ENCODE measurements at regions not wholly inside any gene's neighbourhood (a gene's known extent, or its start where the extent isn't known, plus 50 kb on each side); places are given as distances from the start of the nearest gene placed in this dataset.
"Not testable (repeated sequence)": the region's sequence is repeated elsewhere in the genome, so short reads cannot be mapped to it uniquely, and the experiment has no call there.

GRCh38 chr7:124113045-124113444 lies 80.2 kb upstream of the TMEM229A start:
- Histone ChIP-seq H3K36me3 (ENCODE audit: control insufficient read depth in 2 of 2, insufficient read depth in 2 of 2, low read length in 2 of 2) (no peaks in the 10 kb centered on the region), H3K4me3 (ENCODE audit: low read length in 2 of 2) (no peak overlapping the region), H3K27me3 (ENCODE audit: control insufficient read depth in 1 of 2, insufficient read depth in 2 of 2, low read length in 2 of 2) (no peaks in the 10 kb centered on the region), H3K27ac (ENCODE audit: low read length) (no peak overlapping the region), H3K9me3 (ENCODE audit: control insufficient read depth in 2 of 2, low read length in 2 of 2) (no peaks in the 10 kb centered on the region), H3K9ac (ENCODE audit: low read length in 2 of 2) (no peak overlapping the region), H3K4me1 (ENCODE audit: control insufficient read depth, insufficient read depth, low read length) (no peaks in the 10 kb centered on the region)

GRCh38 chr7:124106575-124106974 lies 73.7 kb upstream of the TMEM229A start:
- no peaks in the 10 kb centered on the region for H3K4me1 ChIP-seq (ENCODE audit: control insufficient read depth, insufficient read depth, low read length)
- no peaks in the 10 kb centered on the region for H3K9me3 ChIP-seq (ENCODE audit: control insufficient read depth in 2 of 2, low read length in 2 of 2)
- H3K4me3 ChIP-seq (ENCODE audit: low read length in 2 of 2): no peak overlapping the region
- H3K27ac ChIP-seq (ENCODE audit: low read length): no peak overlapping the region
- no peaks in the 10 kb centered on the region for H3K36me3 ChIP-seq (ENCODE audit: control insufficient read depth in 2 of 2, insufficient read depth in 2 of 2, low read length in 2 of 2)
- no peak overlapping the region for H3K9ac ChIP-seq (ENCODE audit: low read length in 2 of 2)
- no peaks in the 10 kb centered on the region for H3K27me3 ChIP-seq (ENCODE audit: control insufficient read depth in 1 of 2, insufficient read depth in 2 of 2, low read length in 2 of 2)

GRCh38 chr7:124101173-124101768 lies 68.4 kb upstream of the TMEM229A start:
- no peaks in the 10 kb centered on the region for H3K36me3 ChIP-seq (ENCODE audit: control insufficient read depth in 2 of 2, insufficient read depth in 2 of 2, low read length in 2 of 2)
- H3K9ac ChIP-seq (ENCODE audit: low read length in 2 of 2): no peak overlapping the region
- no peaks in the 10 kb centered on the region for H3K9me3 ChIP-seq (ENCODE audit: control insufficient read depth in 2 of 2, low read length in 2 of 2)
- no peaks in the 10 kb centered on the region for H3K27me3 ChIP-seq (ENCODE audit: control insufficient read depth in 1 of 2, insufficient read depth in 2 of 2, low read length in 2 of 2)
- no peaks in the 10 kb centered on the region for H3K4me1 ChIP-seq (ENCODE audit: control insufficient read depth, insufficient read depth, low read length)
- H3K4me3 ChIP-seq (ENCODE audit: low read length in 2 of 2): no peak overlapping the region
- H3K27ac ChIP-seq (ENCODE audit: low read length): no peak overlapping the region

GRCh38 chr7:124100190-124100589 lies 67.3 kb upstream of the TMEM229A start:
- no peak overlapping the region for H3K4me3 ChIP-seq (ENCODE audit: low read length in 2 of 2)
- H3K36me3 ChIP-seq (ENCODE audit: control insufficient read depth in 2 of 2, insufficient read depth in 2 of 2, low read length in 2 of 2): no peaks in the 10 kb centered on the region
- H3K27ac ChIP-seq (ENCODE audit: low read length): no peak overlapping the region
- H3K9me3 ChIP-seq (ENCODE audit: control insufficient read depth in 2 of 2, low read length in 2 of 2): no peaks in the 10 kb centered on the region
- H3K4me1 ChIP-seq (ENCODE audit: control insufficient read depth, insufficient read depth, low read length): no peaks in the 10 kb centered on the region
- no peak overlapping the region for H3K9ac ChIP-seq (ENCODE audit: low read length in 2 of 2)
- no peaks in the 10 kb centered on the region for H3K27me3 ChIP-seq (ENCODE audit: control insufficient read depth in 1 of 2, insufficient read depth in 2 of 2, low read length in 2 of 2)

- H3K9me3 ChIP-seq (ENCODE audit: control insufficient read depth in 2 of 2, low read length in 2 of 2); H3K27ac ChIP-seq (ENCODE audit: low read length); H3K4me1 ChIP-seq (ENCODE audit: control insufficient read depth, insufficient read depth, low read length); H3K36me3 ChIP-seq (ENCODE audit: control insufficient read depth in 2 of 2, insufficient read depth in 2 of 2, low read length in 2 of 2); H3K4me3 ChIP-seq (ENCODE audit: low read length in 2 of 2); H3K27me3 ChIP-seq (ENCODE audit: control insufficient read depth in 1 of 2, insufficient read depth in 2 of 2, low read length in 2 of 2); H3K9ac ChIP-seq (ENCODE audit: low read length in 2 of 2): not testable (repeated sequence)
Measured at GRCh38 chr7:124099585-124099984, 66.7 kb upstream of the TMEM229A start.

GRCh38 chr7:124089621-124090020 lies 56.8 kb upstream of the TMEM229A start:
- Histone ChIP-seq H3K27ac (ENCODE audit: low read length) (no peak overlapping the region), H3K27me3 (ENCODE audit: control insufficient read depth in 1 of 2, insufficient read depth in 2 of 2, low read length in 2 of 2) (no peaks in the 10 kb centered on the region), H3K9me3 (ENCODE audit: control insufficient read depth in 2 of 2, low read length in 2 of 2) (no peaks in the 10 kb centered on the region), H3K4me1 (ENCODE audit: control insufficient read depth, insufficient read depth, low read length) (peaks cover 4% of the 10 kb centered on the region), H3K4me3 (ENCODE audit: low read length in 2 of 2) (no peak overlapping the region), H3K36me3 (ENCODE audit: control insufficient read depth in 2 of 2, insufficient read depth in 2 of 2, low read length in 2 of 2) (no peaks in the 10 kb centered on the region), H3K9ac (ENCODE audit: low read length in 2 of 2) (no peak overlapping the region)

GRCh38 chr7:124088590-124088989 lies 55.7 kb upstream of the TMEM229A start:
- no peaks in the 10 kb centered on the region for H3K27me3 ChIP-seq (ENCODE audit: control insufficient read depth in 1 of 2, insufficient read depth in 2 of 2, low read length in 2 of 2)
- H3K4me3 ChIP-seq (ENCODE audit: low read length in 2 of 2): no peak overlapping the region
- no peak overlapping the region for H3K9ac ChIP-seq (ENCODE audit: low read length in 2 of 2)
- peaks cover 4% of the 10 kb centered on the region for H3K4me1 ChIP-seq (ENCODE audit: control insufficient read depth, insufficient read depth, low read length)
- H3K27ac ChIP-seq (ENCODE audit: low read length): no peak overlapping the region
- H3K36me3 ChIP-seq (ENCODE audit: control insufficient read depth in 2 of 2, insufficient read depth in 2 of 2, low read length in 2 of 2): no peaks in the 10 kb centered on the region
- H3K9me3 ChIP-seq (ENCODE audit: control insufficient read depth in 2 of 2, low read length in 2 of 2): no peaks in the 10 kb centered on the region

- Histone ChIP-seq H3K36me3 (ENCODE audit: control insufficient read depth in 2 of 2, insufficient read depth in 2 of 2, low read length in 2 of 2) (no peaks in the 10 kb centered on the region), H3K27me3 (ENCODE audit: control insufficient read depth in 1 of 2, insufficient read depth in 2 of 2, low read length in 2 of 2) (no peaks in the 10 kb centered on the region), H3K9ac (ENCODE audit: low read length in 2 of 2) (no peak overlapping the region), H3K4me1 (ENCODE audit: control insufficient read depth, insufficient read depth, low read length) (peaks cover 4% of the 10 kb centered on the region), H3K27ac (ENCODE audit: low read length) (no peak overlapping the region), H3K9me3 (ENCODE audit: control insufficient read depth in 2 of 2, low read length in 2 of 2) (no peaks in the 10 kb centered on the region), H3K4me3 (ENCODE audit: low read length in 2 of 2) (no peak overlapping the region)
Measured at GRCh38 chr7:124086843-124087242, 54.0 kb upstream of the TMEM229A start.

GRCh38 chr7:124085179-124085578 lies 52.3 kb upstream of the TMEM229A start:
- Histone ChIP-seq H3K9ac (ENCODE audit: low read length in 2 of 2) (no peak overlapping the region), H3K9me3 (ENCODE audit: control insufficient read depth in 2 of 2, low read length in 2 of 2) (no peaks in the 10 kb centered on the region), H3K4me3 (ENCODE audit: low read length in 2 of 2) (no peak overlapping the region), H3K36me3 (ENCODE audit: control insufficient read depth in 2 of 2, insufficient read depth in 2 of 2, low read length in 2 of 2) (no peaks in the 10 kb centered on the region), H3K4me1 (ENCODE audit: control insufficient read depth, insufficient read depth, low read length) (peaks cover 4% of the 10 kb centered on the region), H3K27me3 (ENCODE audit: control insufficient read depth in 1 of 2, insufficient read depth in 2 of 2, low read length in 2 of 2) (no peaks in the 10 kb centered on the region), H3K27ac (ENCODE audit: low read length) (no peak overlapping the region)

- Histone ChIP-seq H3K36me3 (ENCODE audit: control insufficient read depth in 2 of 2, insufficient read depth in 2 of 2, low read length in 2 of 2) (no peaks in the 10 kb centered on the region), H3K9me3 (ENCODE audit: control insufficient read depth in 2 of 2, low read length in 2 of 2) (no peaks in the 10 kb centered on the region), H3K4me1 (ENCODE audit: control insufficient read depth, insufficient read depth, low read length) (peaks cover 4% of the 10 kb centered on the region), H3K9ac (ENCODE audit: low read length in 2 of 2) (no peak overlapping the region), H3K4me3 (ENCODE audit: low read length in 2 of 2) (peak overlapping the region in 1 of 2 donors; percentile 9), H3K27ac (ENCODE audit: low read length) (no peak overlapping the region), H3K27me3 (ENCODE audit: control insufficient read depth in 1 of 2, insufficient read depth in 2 of 2, low read length in 2 of 2) (no peaks in the 10 kb centered on the region)
Measured at GRCh38 chr7:124084024-124084423, 51.2 kb upstream of the TMEM229A start.

All from stomach smooth muscle (tissue), 2 donors.